PC-3 (cell line): ENCODE measurements at regions not wholly inside any gene's neighbourhood (a gene's known extent, or its start where the extent isn't known, plus 50 kb on each side); places are given as distances from the start of the nearest gene placed in this dataset.

Experiments used
- ATAC-seq: fragments of 200-7000 bp; cut with Tn5 transposase; 2 replicates; pipeline ENCODE4 v1.9.1; 2020; ENCODE audit warnings: mild to moderate bottlenecking, moderate library complexity
- BruUV-seq: library from RNA; stranded (reverse); fragments of 400-500 nt; replicated peaks from 2 replicates; lab custom pipeline; 2021; lab: Mats Ljungman, UMichigan
- CTCF ChIA-PET: fragments of 300-600 bp; sonication (Branson Sonifier 250); formaldehyde crosslinking; loops from one replicate; lab custom pipeline; 2022; ENCODE audit warnings: antibody characterized with exemption; lab: Charles Lee
- POLR2A ChIA-PET: fragments of 300-600 bp; sonication (Branson Sonifier 250); formaldehyde crosslinking; loops from one replicate; lab custom pipeline; 2022; ENCODE audit warnings: antibody characterized with exemption; ENCODE audit not compliant: unreplicated experiment; lab: Charles Lee
- DNase-seq: peaks from one replicate; pipeline ENCODE4 v3.0.0-alpha.2; 2015
- H2AFZ ChIP-seq: fragments of 300-600 bp; sonication (generic); 2 replicates; pipeline ENCODE4 v1.6.0; 2016; ENCODE audit warnings: antibody characterized with exemption, low read length
- H3F3A ChIP-seq: fragments of 300-600 bp; sonication (generic); one replicate; pipeline ENCODE4 v1.6.0; 2017; ENCODE audit warnings: antibody characterized with exemption, low read length, control low read depth, mild to moderate bottlenecking; ENCODE audit not compliant: unreplicated experiment
- H3K27ac ChIP-seq: fragments of 300-600 bp; sonication (generic); 2 replicates; pipeline ENCODE4 v1.5.1; 2016; ENCODE audit warnings: mild to moderate bottlenecking, low read length
- H3K27me3 ChIP-seq: fragments of 300-600 bp; sonication (generic); 2 replicates; pipeline ENCODE4 v1.6.1; 2016; ENCODE audit warnings: low read length, mixed read lengths
- H3K36me3 ChIP-seq: fragments of 300-600 bp; sonication (generic); 2 replicates; pipeline ENCODE4 v1.6.1; 2016; ENCODE audit warnings: low read depth, mixed run types, low read length, mixed read lengths
- H3K4me1 ChIP-seq: fragments of 300-600 bp; sonication (generic); 2 replicates; pipeline ENCODE4 v1.5.1; 2016; ENCODE audit warnings: low read length; ENCODE audit not compliant: insufficient read depth
- H3K4me2 ChIP-seq: fragments of 300-600 bp; sonication (generic); 2 replicates; pipeline ENCODE4 v1.6.0; 2016; ENCODE audit warnings: low read length
- H3K4me3 ChIP-seq: fragments of 300-600 bp; sonication (generic); 2 replicates; pipeline ENCODE4 v1.5.1; 2016; ENCODE audit warnings: mild to moderate bottlenecking, low read length, mixed read lengths
- H3K79me2 ChIP-seq: fragments of 300-600 bp; sonication (generic); 2 replicates; pipeline ENCODE4 v1.6.1; 2017; ENCODE audit warnings: low read length, mixed read lengths
- H3K9ac ChIP-seq: fragments of 300-600 bp; sonication (generic); 2 replicates; pipeline ENCODE4 v1.6.0; 2016; ENCODE audit warnings: mild to moderate bottlenecking, low read length
- H3K9me2 ChIP-seq: fragments of 300-600 bp; sonication (generic); replicated peaks from 2 replicates; pipeline ENCODE4 v1.6.1; 2016; ENCODE audit warnings: mixed run types, low read length, mixed read lengths
- H3K9me3 ChIP-seq: fragments of 300-600 bp; sonication (generic); 2 replicates; pipeline ENCODE4 v1.6.1; 2016; ENCODE audit warnings: low read length, mixed read lengths
- H4K20me1 ChIP-seq: fragments of 300-600 bp; sonication (generic); 2 replicates; pipeline ENCODE4 v1.6.1; 2016; ENCODE audit warnings: low read length, mixed read lengths
- EZH2 ChIP-seq: fragments of 300-600 bp; sonication (generic); IDR thresholded peaks from one replicate; pipeline ENCODE4 v1.6.1; 2017; ENCODE audit warnings: antibody characterized with exemption, mild to moderate bottlenecking, low read length; ENCODE audit not compliant: unreplicated experiment
- EZH2phosphoT487 ChIP-seq: fragments of 300-600 bp; sonication (generic); IDR thresholded peaks from 2 replicates; pipeline ENCODE4 v1.6.1; 2018; ENCODE audit warnings: mild to moderate bottlenecking, antibody characterized with exemption, low read length, borderline replicate concordance
- intact Hi-C: fragments of 100-400 bp; cut with micrococcal nuclease; formaldehyde crosslinking; loops from 2 replicates; pipeline ENCODE4 v1.9.0; 2023
- TF ChIP-seq, protein P1 (sequence below): fragments of 300-600 bp; sonication (generic); conservative IDR thresholded peaks from 2 replicates; pipeline ENCODE4 v1.5.1; 2017; ENCODE audit warnings: antibody characterized with exemption, low read depth, mild to moderate bottlenecking, low read length

GRCh38 chr4:127211650-127212560 is 420.9 kb upstream of the INTU start:
- no peaks in the 10 kb centered on the region for H3K79me2 ChIP-seq
- CTCF ChIA-PET, result no interaction called here
- H3K9me3 ChIP-seq, result no peaks in the 10 kb centered on the region
- H3K4me1 ChIP-seq, result no peaks in the 10 kb centered on the region
- H3K9me2 ChIP-seq, result no peaks in the 10 kb centered on the region
- no peak for DNase-seq
- H3K9ac ChIP-seq, result no peak overlapping the region
- no peaks in the 10 kb centered on the region for H3K27me3 ChIP-seq
- intact Hi-C loops, result no loop called here
- no TSS peak for BruUV-seq
- no peaks in the 10 kb centered on the region for H3F3A ChIP-seq
- H3K4me2 ChIP-seq, result no peak overlapping the region
- H3K36me3 ChIP-seq, result no peaks in the 10 kb centered on the region
- H2AFZ ChIP-seq, result no peak overlapping the region
- POLR2A ChIA-PET, result no interaction called here
- H3K4me3 ChIP-seq, result no peak overlapping the region
- no peaks in the 10 kb centered on the region for H4K20me1 ChIP-seq
- TF ChIP-seq EZH2phosphoT487, result no peak
- no peak for TF ChIP-seq EZH2
- TF ChIP-seq, protein P1, sequence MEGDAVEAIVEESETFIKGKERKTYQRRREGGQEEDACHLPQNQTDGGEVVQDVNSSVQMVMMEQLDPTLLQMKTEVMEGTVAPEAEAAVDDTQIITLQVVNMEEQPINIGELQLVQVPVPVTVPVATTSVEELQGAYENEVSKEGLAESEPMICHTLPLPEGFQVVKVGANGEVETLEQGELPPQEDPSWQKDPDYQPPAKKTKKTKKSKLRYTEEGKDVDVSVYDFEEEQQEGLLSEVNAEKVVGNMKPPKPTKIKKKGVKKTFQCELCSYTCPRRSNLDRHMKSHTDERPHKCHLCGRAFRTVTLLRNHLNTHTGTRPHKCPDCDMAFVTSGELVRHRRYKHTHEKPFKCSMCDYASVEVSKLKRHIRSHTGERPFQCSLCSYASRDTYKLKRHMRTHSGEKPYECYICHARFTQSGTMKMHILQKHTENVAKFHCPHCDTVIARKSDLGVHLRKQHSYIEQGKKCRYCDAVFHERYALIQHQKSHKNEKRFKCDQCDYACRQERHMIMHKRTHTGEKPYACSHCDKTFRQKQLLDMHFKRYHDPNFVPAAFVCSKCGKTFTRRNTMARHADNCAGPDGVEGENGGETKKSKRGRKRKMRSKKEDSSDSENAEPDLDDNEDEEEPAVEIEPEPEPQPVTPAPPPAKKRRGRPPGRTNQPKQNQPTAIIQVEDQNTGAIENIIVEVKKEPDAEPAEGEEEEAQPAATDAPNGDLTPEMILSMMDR, result no peak
- ATAC-seq, result no peak
- H3K27ac ChIP-seq, result no peak overlapping the region

- Histone ChIP-seq H4K20me1 (no peaks in the 10 kb centered on the region), H2AFZ (no peak overlapping the region), H3K79me2 (no peaks in the 10 kb centered on the region), H3K9ac (no peak overlapping the region), H3F3A (no peaks in the 10 kb centered on the region), H3K4me3 (no peak overlapping the region), H3K27ac (no peak overlapping the region), H3K36me3 (no peaks in the 10 kb centered on the region), H3K4me1 (no peaks in the 10 kb centered on the region), H3K9me2 (no peaks in the 10 kb centered on the region), H3K27me3 (no peaks in the 10 kb centered on the region), H3K4me2 (no peak overlapping the region), H3K9me3 (no peaks in the 10 kb centered on the region)
- BruUV-seq, result no TSS peak
- no peak for DNase-seq
- TF ChIP-seq EZH2phosphoT487 (no peak), EZH2 (no peak)
- TF ChIP-seq, protein P1, result no peak
- no peak for ATAC-seq
- ChIA-PET CTCF (no interaction called here), POLR2A (no interaction called here)
- intact Hi-C loops, result no loop called here
These were observed 420.1 kb upstream of the INTU start for GRCh38 chr4:127212701-127213100.

- H3K27me3 ChIP-seq, result no peaks in the 10 kb centered on the region
- no peak for ATAC-seq
- H2AFZ ChIP-seq, result no peak overlapping the region
- CTCF ChIA-PET, result no interaction called here
- no peak overlapping the region for H3K9ac ChIP-seq
- H3K4me2 ChIP-seq, result no peak overlapping the region
- BruUV-seq, result no TSS peak
- TF ChIP-seq EZH2, result no peak
- no peak for TF ChIP-seq EZH2phosphoT487
- TF ChIP-seq, protein P1, result no peak
- intact Hi-C loops, result no loop called here
- no peak overlapping the region for H3K4me3 ChIP-seq
- H3F3A ChIP-seq, result no peaks in the 10 kb centered on the region
- H4K20me1 ChIP-seq, result no peaks in the 10 kb centered on the region
- no peaks in the 10 kb centered on the region for H3K9me3 ChIP-seq
- POLR2A ChIA-PET, result no interaction called here
- H3K9me2 ChIP-seq, result no peaks in the 10 kb centered on the region
- H3K36me3 ChIP-seq, result no peaks in the 10 kb centered on the region
- no peak overlapping the region for H3K27ac ChIP-seq
- H3K79me2 ChIP-seq, result no peaks in the 10 kb centered on the region
- H3K4me1 ChIP-seq, result no peaks in the 10 kb centered on the region
- DNase-seq, result no peak
These were observed 418.7 kb upstream of the INTU start for GRCh38 chr4:127214016-127214415.
